RWPE1 (cell line): ENCODE measurements at regions not wholly inside any gene's neighbourhood (a gene's known extent, or its start where the extent isn't known, plus 50 kb on each side); places are given as distances from the start of the nearest gene placed in this dataset.
"Not testable (repeated sequence)": the region's sequence is repeated elsewhere in the genome, so short reads cannot be mapped to it uniquely, and the experiment has no call there.

Experiments used
- CTCF ChIA-PET: fragments of 350-600 bp; sonication (Branson Sonifier 250); formaldehyde crosslinking; extraction: SDS; loops from one replicate; lab custom pipeline; 2021; lab: Yijun Ruan, JAX
- POLR2A ChIA-PET: fragments of 400-600 bp; formaldehyde crosslinking; extraction: SDS; loops from one replicate; lab custom pipeline; 2020; ENCODE audit warnings: antibody characterized with exemption; ENCODE audit not compliant: low non-redundant PET; lab: Yijun Ruan, JAX
- DNase-seq: peaks from one replicate; pipeline ENCODE4 v3.0.0; 2012; ENCODE audit warnings: low spot score
- H3K27ac ChIP-seq: fragments of 450-650 bp; 2 replicates; pipeline ENCODE4 v1.5.1; 2017
- CTCF ChIP-seq: fragments of 450-650 bp; conservative IDR thresholded peaks from 2 replicates; pipeline ENCODE4 v1.5.1; 2017; ENCODE audit warnings: low read depth, mild to moderate bottlenecking

- H3K27ac ChIP-seq = no peak overlapping the region
- POLR2A ChIA-PET = no interaction called here
- TF ChIP-seq CTCF = no peak
- CTCF ChIA-PET = no interaction called here
- DNase-seq = no peak
These were observed 273.3 kb upstream of the CDH5 start for GRCh38 chr16:66093191-66093590.

GRCh38 chr16:66091471-66091891 is 275.0 kb upstream of the CDH5 start:
- no peak for TF ChIP-seq CTCF
- ChIA-PET CTCF (no interaction called here), POLR2A (no interaction called here)
- no peak for DNase-seq
- no peak overlapping the region for H3K27ac ChIP-seq

GRCh38 chr16:66088681-66089080 is 277.8 kb upstream of the CDH5 start:
- CTCF ChIA-PET = no interaction called here
- POLR2A ChIA-PET = no interaction called here
- no peak overlapping the region for H3K27ac ChIP-seq
- DNase-seq = no peak
- no peak for TF ChIP-seq CTCF

- ChIA-PET CTCF (no interaction called here), POLR2A (no interaction called here)
- no peak for DNase-seq
- H3K27ac ChIP-seq = no peak overlapping the region
- no peak for TF ChIP-seq CTCF
These were observed 279.2 kb upstream of the CDH5 start for GRCh38 chr16:66087308-66087707.

- POLR2A ChIA-PET = no interaction called here
- CTCF ChIA-PET = interaction anchor here (0.6 to 0.7 kb wide), 3 partner anchors 20 to 601 kb away, joined by 3 to 5 read pairs (median 3); no protein-coding TSS in a partner anchor
- no peak for TF ChIP-seq CTCF
- no peak overlapping the region for H3K27ac ChIP-seq
- DNase-seq = no peak
These were observed 280.8 kb upstream of the CDH5 start for GRCh38 chr16:66085651-66086050.

- H3K27ac ChIP-seq, DNase-seq, POLR2A ChIA-PET, CTCF ChIA-PET: not testable (repeated sequence)
These were observed 281.8 kb upstream of the CDH5 start for GRCh38 chr16:66084731-66085130.

GRCh38 chr16:66084306-66084705 is 282.2 kb upstream of the CDH5 start:
- no peak for DNase-seq
- TF ChIP-seq CTCF = no peak
- no peak overlapping the region for H3K27ac ChIP-seq
- ChIA-PET POLR2A (no interaction called here), CTCF (no interaction called here)
